ENCODE measurements at regions not wholly inside any gene's neighbourhood (a gene's known extent, or its start where the extent isn't known, plus 50 kb on each side); places are given as distances from the start of the nearest gene placed in this dataset.

GRCh38 chr5:23755906-23756305 lies 248.5 kb downstream of the PRDM9 start:
- Histone ChIP-seq H2AFZ (ENCODE audit: low read length) (no peak overlapping the region), H3K79me2 (ENCODE audit: insufficient read depth, low read length) (no peaks in the 10 kb centered on the region), H3K4me2 (ENCODE audit: low read depth, low read length, poor library complexity, severe bottlenecking) (no peak overlapping the region), H3K27me3 (ENCODE audit: insufficient read depth, low read length, poor library complexity, severe bottlenecking) (no peaks in the 10 kb centered on the region), H3K4me3 (ENCODE audit: low read length, poor library complexity, severe bottlenecking) (no peak overlapping the region), H3K9ac (ENCODE audit: low read depth, low read length, poor library complexity, severe bottlenecking) (no peak overlapping the region), H4K20me1 (ENCODE audit: insufficient read depth, low read length, poor library complexity, severe bottlenecking) (no peaks in the 10 kb centered on the region), H3K9me3 (ENCODE audit: insufficient read depth, low read depth, low read length) (no peaks in the 10 kb centered on the region), H3K9me2 (replicated peaks; ENCODE audit: low read depth, low read length) (no peaks in the 10 kb centered on the region), H3F3A (ENCODE audit: low read depth) (no peaks in the 10 kb centered on the region), H3K36me3 (ENCODE audit: insufficient read depth, low read length) (no peaks in the 10 kb centered on the region), H3K4me1 (ENCODE audit: insufficient read depth, low read length, poor library complexity, severe bottlenecking) (no peaks in the 10 kb centered on the region)
- no peak for TF ChIP-seq CTCF (conservative IDR thresholded peaks at IDR 0.05; ENCODE audit: low read length)
- no peak for TF ChIP-seq EZH2phosphoT487 (IDR thresholded peaks at IDR 0.05; ENCODE audit: borderline replicate concordance)

- Histone ChIP-seq H3F3A (ENCODE audit: low read depth) (no peaks in the 10 kb centered on the region), H3K9me2 (replicated peaks; ENCODE audit: low read depth, low read length) (no peaks in the 10 kb centered on the region), H3K4me3 (ENCODE audit: low read length, poor library complexity, severe bottlenecking) (no peak overlapping the region), H3K9me3 (ENCODE audit: insufficient read depth, low read depth, low read length) (no peaks in the 10 kb centered on the region), H3K79me2 (ENCODE audit: insufficient read depth, low read length) (no peaks in the 10 kb centered on the region), H3K36me3 (ENCODE audit: insufficient read depth, low read length) (no peaks in the 10 kb centered on the region), H2AFZ (ENCODE audit: low read length) (no peak overlapping the region), H4K20me1 (ENCODE audit: insufficient read depth, low read length, poor library complexity, severe bottlenecking) (no peaks in the 10 kb centered on the region), H3K27me3 (ENCODE audit: insufficient read depth, low read length, poor library complexity, severe bottlenecking) (no peaks in the 10 kb centered on the region), H3K9ac (ENCODE audit: low read depth, low read length, poor library complexity, severe bottlenecking) (no peak overlapping the region), H3K4me2 (ENCODE audit: low read depth, low read length, poor library complexity, severe bottlenecking) (no peak overlapping the region), H3K4me1 (ENCODE audit: insufficient read depth, low read length, poor library complexity, severe bottlenecking) (no peaks in the 10 kb centered on the region)
- no peak for TF ChIP-seq CTCF (conservative IDR thresholded peaks at IDR 0.05; ENCODE audit: low read length)
- TF ChIP-seq EZH2phosphoT487 (IDR thresholded peaks at IDR 0.05; ENCODE audit: borderline replicate concordance), result no peak
These were observed 249.4 kb downstream of the PRDM9 start for GRCh38 chr5:23756779-23757178.

- H3K9me3 ChIP-seq (ENCODE audit: insufficient read depth, low read depth, low read length), result no peaks in the 10 kb centered on the region
- H3K79me2 ChIP-seq (ENCODE audit: insufficient read depth, low read length), result no peaks in the 10 kb centered on the region
- no peak overlapping the region for H3K4me3 ChIP-seq (ENCODE audit: low read length, poor library complexity, severe bottlenecking)
- H3K36me3 ChIP-seq (ENCODE audit: insufficient read depth, low read length), result no peaks in the 10 kb centered on the region
- TF ChIP-seq CTCF (conservative IDR thresholded peaks at IDR 0.05; ENCODE audit: low read length), result no peak
- TF ChIP-seq EZH2phosphoT487 (IDR thresholded peaks at IDR 0.05; ENCODE audit: borderline replicate concordance), result no peak
- H3F3A ChIP-seq (ENCODE audit: low read depth), result no peaks in the 10 kb centered on the region
- no peak overlapping the region for H3K9ac ChIP-seq (ENCODE audit: low read depth, low read length, poor library complexity, severe bottlenecking)
- H4K20me1 ChIP-seq (ENCODE audit: insufficient read depth, low read length, poor library complexity, severe bottlenecking), result no peaks in the 10 kb centered on the region
- no peak overlapping the region for H3K4me2 ChIP-seq (ENCODE audit: low read depth, low read length, poor library complexity, severe bottlenecking)
- H2AFZ ChIP-seq (ENCODE audit: low read length), result no peak overlapping the region
- H3K4me1 ChIP-seq (ENCODE audit: insufficient read depth, low read length, poor library complexity, severe bottlenecking), result no peaks in the 10 kb centered on the region
- no peaks in the 10 kb centered on the region for H3K9me2 ChIP-seq (replicated peaks; ENCODE audit: low read depth, low read length)
- no peaks in the 10 kb centered on the region for H3K27me3 ChIP-seq (ENCODE audit: insufficient read depth, low read length, poor library complexity, severe bottlenecking)
These were observed 255.8 kb downstream of the PRDM9 start for GRCh38 chr5:23763170-23763569.

All from Loucy (cell line).